ENCODE measurements at regions not wholly inside any gene's neighbourhood (a gene's known extent, or its start where the extent isn't known, plus 50 kb on each side); places are given as distances from the start of the nearest gene placed in this dataset.
"Not testable (repeated sequence)": the region's sequence is repeated elsewhere in the genome, so short reads cannot be mapped to it uniquely, and the experiment has no call there.

GRCh38 chr3:159260049-159260662 lies 458.3 kb downstream of the MFSD1 start:
- peak in 1 of 4 donors; percentile 56 for DNase-seq (ENCODE audit: low read depth in 4 of 4, low spot score in 2 of 4)

- not testable (repeated sequence) for DNase-seq (ENCODE audit: low read depth in 4 of 4, low spot score in 2 of 4)
These were observed 459.5 kb downstream of the MFSD1 start for GRCh38 chr3:159261333-159261732.

- DNase-seq (ENCODE audit: low read depth in 4 of 4, low spot score in 2 of 4): peak in 1 of 4 donors; percentile 41
These were observed 462.1 kb downstream of the MFSD1 start for GRCh38 chr3:159263750-159264553.

DNA sequence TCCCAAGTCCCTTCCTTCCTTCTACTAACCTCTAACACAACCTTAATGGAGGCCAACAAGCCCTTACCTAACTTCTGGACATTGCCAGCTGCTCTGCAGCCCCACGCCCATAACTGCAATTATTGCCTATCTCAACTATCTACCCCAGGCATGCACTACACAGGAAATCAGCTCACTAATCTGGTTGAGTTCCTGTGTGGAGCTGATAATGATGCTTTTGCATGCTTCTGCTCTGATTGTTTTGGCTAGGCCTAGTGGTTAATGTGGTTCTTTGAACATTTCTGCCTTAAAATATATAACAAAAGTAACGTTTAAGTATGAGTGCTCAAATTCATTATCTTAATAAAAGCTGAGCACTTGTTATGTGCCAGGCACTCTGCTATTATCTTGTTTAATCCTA lies 463.9 kb downstream of the MFSD1 start:
- DNase-seq (ENCODE audit: low read depth in 4 of 4, low spot score in 2 of 4): no peak

- DNase-seq (ENCODE audit: low read depth in 4 of 4, low spot score in 2 of 4): peak in 1 of 4 donors; percentile 46
These were observed 464.9 kb downstream of the MFSD1 start for GRCh38 chr3:159266779-159267178.

DNA sequence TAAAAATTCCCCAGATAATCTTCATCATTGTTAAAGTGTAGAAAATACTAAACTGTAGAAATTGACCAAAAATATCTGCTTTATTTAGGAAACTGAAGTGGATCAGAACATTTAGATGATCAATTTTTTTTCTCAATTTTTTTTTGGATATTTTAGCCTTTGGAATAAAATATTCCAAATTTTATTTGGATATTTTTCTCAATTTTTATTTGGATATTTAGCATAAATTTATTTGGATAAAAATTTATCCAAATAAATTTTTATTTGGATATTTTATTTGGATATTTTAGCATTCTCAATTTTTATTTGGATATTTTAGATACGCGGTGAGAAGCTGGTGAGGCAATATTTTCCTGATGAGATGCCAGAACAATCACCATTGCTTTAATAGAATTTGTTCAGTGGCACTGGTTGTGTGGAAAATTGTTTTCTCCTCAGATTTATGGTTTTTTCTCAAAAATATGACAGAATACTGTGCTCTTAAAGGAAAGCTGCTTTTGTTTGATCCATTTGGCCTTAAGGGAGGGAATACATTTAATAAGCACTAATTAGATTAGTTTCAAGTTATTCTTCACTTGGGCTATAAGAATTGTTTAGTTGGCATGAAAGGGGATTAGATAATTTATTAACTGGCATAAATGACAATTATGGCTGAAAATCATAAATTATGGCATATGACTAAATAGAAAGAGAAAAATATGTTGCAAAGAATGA lies 470.1 kb downstream of the MFSD1 start:
- DNase-seq (ENCODE audit: low read depth in 4 of 4, low spot score in 2 of 4): no peak

GRCh38 chr3:159273070-159273469 lies 471.2 kb downstream of the MFSD1 start:
- no peak for DNase-seq (ENCODE audit: low read depth in 4 of 4, low spot score in 2 of 4)

DNA sequence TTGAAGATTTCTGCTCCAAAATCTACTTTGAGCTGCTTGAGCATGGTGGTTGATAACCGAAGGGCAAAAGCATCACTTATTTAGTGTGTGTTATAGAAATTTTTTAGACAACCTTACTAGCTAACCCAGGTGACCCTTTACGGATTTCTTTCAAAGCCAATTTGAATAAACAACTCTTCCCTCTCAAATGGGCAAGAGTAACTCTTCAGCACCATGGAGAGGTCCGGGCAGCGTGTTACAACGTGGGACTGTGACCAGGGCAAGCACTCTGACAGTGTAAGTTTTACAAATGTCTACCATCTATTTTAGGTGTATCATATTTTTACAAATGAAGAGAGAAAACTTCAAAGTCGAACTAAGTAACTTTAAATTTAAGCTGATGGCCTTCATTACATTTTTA lies 471.8 kb downstream of the MFSD1 start:
- peak in 1 of 4 donors; percentile 69 for DNase-seq (ENCODE audit: low read depth in 4 of 4, low spot score in 2 of 4)

DNA sequence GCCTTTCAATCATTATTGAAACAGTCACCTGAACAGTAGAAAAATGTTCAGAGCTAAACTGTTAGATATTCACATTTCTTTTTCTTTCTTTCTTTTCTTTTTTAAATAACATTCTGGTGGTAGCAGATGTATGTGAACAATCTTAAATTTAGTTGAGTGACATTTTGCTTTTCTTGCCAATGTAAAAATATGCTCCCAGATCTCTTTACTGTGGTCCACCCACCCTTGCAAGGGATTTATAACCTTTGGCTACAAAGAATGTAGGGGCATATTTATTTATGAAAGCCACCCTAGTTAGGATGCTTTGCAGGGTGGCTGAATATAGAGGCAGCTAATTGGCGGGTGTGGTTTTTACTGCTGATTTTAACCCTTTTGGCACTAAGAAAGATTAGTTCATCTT lies 473.9 kb downstream of the MFSD1 start:
- no peak for DNase-seq (ENCODE audit: low read depth in 4 of 4, low spot score in 2 of 4)

DNA sequence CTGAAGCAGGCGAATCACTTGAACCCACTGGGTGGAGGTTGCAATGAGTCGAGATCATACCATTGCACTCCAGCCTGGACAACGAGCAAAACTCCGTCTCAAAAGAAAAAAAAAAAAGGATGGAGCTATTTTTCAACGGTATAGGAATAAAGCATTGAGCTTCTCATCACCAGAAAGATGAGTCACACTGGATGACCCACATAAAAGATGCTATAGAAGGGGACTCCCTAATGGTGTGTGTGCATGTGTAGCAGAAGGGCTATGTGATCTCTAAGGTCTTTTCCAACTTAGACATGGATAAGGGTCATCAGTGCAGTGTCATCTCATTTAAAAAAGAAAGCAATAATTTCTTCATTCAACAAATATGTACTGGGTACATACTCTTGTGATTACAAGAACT lies 476.0 kb downstream of the MFSD1 start:
- DNase-seq (ENCODE audit: low read depth in 4 of 4, low spot score in 2 of 4): no peak

DNA sequence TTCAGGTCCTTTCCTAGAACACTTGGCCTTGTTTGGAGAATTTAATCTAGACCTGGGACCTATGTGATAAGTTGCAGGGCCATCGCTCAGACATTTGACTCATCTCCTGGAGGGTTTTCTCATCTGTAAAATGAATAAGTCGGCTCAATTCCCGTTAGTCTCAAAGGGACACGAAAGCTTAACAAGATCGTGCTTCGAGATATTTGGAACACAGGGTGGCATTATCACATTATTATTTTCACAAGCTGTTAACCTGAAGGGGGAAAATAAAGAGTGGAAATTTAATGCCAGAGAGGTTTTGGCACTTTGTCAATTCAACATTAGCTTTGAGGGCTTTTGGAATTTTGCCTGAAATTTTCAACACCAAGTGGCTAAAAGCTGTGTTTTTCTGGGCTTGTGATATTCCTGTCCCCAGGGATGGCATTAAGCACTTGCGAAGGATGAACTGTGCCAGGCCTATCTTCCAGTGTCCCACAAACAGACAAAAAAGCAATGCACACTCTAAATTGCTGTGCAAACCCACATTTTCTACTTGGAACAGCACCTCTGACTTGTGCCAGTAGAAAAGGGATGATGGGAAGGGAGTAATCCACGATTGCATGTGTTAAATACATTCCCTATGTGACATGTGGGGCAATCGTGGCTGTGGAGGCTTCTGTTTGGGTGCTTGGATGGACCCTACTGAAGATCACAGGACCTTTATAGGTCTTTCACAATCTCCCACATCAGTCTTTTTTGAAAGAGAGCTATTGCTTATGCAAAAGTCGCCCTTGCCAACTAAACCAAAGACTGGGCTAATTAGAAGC lies 478.7 kb downstream of the MFSD1 start:
- DNase-seq (ENCODE audit: low read depth in 4 of 4, low spot score in 2 of 4): no peak

DNA sequence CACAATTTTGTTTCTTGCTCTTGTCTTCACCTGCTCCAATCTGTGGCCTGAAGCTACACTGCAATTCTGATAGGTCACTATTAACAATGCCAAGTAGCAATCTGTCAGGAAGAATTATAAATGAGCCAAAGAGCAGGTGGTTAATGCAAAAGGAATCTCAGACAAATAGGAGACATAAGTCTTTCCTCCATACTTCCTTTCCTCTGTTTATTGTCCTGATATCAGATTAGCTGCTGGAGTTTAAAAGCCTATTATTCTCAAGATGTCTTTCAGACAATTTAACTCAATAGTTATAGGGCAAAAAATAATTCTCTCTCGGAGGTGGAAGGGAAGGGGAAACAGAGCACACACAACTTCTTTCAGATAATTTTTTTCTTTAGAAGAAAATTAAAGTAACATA lies 491.6 kb downstream of the MFSD1 start:
- DNase-seq (ENCODE audit: low read depth in 4 of 4, low spot score in 2 of 4): no peak

DNA sequence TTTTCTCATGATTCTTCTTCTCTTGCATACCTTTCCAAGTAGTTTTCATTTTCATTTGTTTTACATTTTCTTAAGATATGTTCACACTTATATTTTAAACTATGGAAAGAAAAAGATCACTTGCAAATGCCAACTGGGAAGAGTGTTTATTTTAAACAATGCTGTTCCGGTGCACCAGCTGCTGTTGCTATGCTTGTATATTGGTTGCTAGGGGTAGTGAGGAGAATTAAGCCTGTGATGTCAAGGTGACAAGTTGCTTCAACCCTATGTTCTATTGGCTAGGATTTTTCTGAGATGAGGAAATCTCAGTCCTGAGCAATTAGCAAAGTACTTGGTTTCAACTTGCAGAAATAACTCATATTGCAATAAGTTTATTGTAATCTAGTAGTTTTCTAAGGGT lies 500.1 kb downstream of the MFSD1 start:
- DNase-seq (ENCODE audit: low read depth in 4 of 4, low spot score in 2 of 4): no peak

DNA sequence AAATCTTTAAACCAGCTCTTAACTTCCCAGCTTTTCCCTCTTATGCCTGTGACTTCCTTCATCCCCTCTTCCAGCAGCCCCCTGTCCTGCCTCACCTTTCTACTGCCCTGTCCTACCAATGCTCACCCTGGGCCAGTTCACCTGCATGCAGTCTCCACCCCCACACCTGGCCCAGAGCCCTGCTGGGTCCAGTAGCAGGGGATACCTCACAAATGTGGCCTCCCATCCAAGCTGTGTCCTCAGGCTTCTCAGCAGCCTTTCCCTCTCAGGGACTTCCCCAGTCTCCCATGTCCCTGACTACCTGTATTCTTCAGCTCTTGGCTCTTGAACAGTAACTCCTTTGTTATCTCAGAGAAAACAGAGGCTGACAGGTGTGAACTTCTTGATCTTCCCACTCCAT lies 503.2 kb downstream of the MFSD1 start:
- no peak for DNase-seq (ENCODE audit: low read depth in 4 of 4, low spot score in 2 of 4)

GRCh38 chr3:159316706-159317105 lies 514.9 kb downstream of the MFSD1 start:
- DNase-seq (ENCODE audit: low read depth in 4 of 4, low spot score in 2 of 4): not testable (repeated sequence)

DNA sequence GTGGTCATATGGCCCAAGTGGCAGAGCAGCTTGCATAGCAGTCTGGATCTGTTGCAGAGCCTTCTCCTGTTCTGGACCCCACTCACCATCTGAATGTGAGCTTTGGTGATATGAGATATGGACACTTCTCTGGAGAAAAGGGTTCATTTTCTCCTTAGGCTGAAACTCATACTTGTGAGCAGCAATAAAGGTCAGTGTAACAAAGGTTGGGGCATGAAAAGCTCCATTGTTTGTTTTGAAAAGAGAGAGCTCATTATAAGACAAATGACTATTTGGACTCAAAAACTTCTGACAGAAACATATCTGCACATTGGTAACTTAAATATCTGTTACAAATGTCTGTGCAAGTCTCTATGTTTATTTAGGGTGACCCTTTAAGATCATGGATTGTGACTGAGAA lies 517.3 kb downstream of the MFSD1 start:
- DNase-seq (ENCODE audit: low read depth in 4 of 4, low spot score in 2 of 4): no peak

DNA sequence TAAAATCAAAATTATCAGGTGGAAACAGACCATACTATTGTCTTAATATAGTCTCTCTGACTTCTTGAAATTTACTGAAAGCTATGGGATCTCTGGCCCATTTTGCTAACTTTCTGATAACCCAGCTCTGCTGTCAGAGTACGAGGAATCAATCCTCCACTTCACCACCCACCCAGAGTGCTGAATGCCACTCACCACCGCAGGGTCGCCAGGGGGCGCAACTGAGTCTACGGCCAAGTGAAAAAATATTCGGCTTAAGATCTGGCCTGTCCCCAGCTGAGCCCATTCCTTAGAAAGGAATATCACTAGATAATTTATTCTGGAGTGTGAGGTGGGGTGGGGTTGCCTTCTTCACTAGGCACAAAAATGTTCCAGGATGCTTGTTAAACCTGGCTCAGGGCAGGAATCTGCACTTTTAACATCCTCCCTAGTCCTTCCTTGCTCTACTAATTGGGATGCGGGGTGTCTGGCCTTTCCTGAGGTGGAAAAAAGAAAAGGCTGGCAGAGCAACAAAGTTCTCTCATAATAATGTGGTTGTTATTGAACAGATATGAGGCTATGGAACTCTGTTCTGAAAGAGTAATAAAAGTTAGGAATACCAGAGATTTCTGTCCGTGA lies 520.6 kb downstream of the MFSD1 start:
- no peak for DNase-seq (ENCODE audit: low read depth in 4 of 4, low spot score in 2 of 4)

- DNase-seq (ENCODE audit: low read depth in 4 of 4, low spot score in 2 of 4): no peak
These were observed 522.0 kb downstream of the MFSD1 start for GRCh38 chr3:159323848-159324247.

GRCh38 chr3:159326998-159327397 lies 525.1 kb downstream of the MFSD1 start:
- no peak for DNase-seq (ENCODE audit: low read depth in 4 of 4, low spot score in 2 of 4)

GRCh38 chr3:159332535-159333099 lies 530.8 kb downstream of the MFSD1 start:
- no peak for DNase-seq (ENCODE audit: low read depth in 4 of 4, low spot score in 2 of 4)

Measured in left renal cortex interstitium (tissue), 4 donors.